ENCODE measurements at regions not wholly inside any gene's neighbourhood (a gene's known extent, or its start where the extent isn't known, plus 50 kb on each side); places are given as distances from the start of the nearest gene placed in this dataset.

DNA sequence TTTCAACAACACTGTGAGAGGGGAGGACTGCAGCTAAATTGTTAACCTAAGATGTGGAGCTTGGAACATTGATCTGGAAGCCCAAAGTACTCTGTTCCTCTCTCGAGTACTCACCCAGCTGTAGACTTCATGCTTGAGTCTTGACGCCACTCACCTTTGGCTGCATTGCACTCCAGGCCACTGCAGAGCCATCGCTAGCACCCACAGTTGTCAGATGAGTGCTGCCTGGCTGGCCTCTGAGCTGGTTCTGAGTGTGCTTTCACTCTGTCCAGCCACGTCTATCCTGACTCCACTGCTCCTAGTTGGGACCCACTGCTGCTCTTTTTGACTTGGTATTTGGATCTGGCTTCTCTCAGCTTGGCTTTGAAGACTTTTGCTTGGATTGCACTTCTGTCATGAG, 552.1 kb downstream of the DCDC2C start:
- DNase-seq (ENCODE audit: low spot score): no peak

DNA sequence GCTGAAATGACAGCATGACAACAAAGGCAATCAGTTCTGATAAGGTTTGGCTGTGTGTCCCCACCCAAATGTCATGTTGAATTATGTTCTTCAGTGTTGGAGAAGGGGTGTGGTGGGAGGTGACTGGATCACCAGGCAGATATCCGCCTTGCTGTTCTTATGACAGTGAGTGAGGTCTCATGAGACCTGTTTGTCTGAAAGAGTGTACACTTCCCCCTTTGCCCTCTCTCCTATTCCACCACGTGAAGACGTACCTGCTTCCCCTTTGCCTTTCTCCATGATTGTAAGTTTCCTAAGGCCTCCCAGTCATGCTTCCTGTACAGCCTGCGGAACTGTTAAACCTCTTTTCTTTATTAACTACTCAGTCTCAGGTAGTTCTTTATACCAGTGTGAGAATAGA, 553.0 kb downstream of the DCDC2C start:
- no peak for DNase-seq (ENCODE audit: low spot score)

DNA sequence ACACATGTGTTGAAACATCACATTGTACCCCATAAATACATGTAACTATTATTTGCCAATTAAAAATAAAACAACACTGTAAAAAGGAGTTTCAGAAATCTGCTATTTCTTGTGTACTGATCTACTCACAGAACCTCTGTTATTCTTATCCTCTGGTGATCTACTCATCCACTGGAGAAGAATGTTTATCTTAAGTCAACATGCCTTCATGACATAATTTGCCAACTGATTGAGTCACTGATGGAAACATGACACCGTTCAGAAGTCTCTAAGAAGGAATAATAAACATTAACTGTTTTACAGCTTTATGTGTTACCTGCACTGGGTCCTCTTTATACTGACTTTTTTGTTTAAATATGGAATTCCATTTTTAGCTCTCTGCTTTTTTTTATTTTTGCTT, 555.2 kb downstream of the DCDC2C start:
- DNase-seq (ENCODE audit: low spot score): no peak

DNA sequence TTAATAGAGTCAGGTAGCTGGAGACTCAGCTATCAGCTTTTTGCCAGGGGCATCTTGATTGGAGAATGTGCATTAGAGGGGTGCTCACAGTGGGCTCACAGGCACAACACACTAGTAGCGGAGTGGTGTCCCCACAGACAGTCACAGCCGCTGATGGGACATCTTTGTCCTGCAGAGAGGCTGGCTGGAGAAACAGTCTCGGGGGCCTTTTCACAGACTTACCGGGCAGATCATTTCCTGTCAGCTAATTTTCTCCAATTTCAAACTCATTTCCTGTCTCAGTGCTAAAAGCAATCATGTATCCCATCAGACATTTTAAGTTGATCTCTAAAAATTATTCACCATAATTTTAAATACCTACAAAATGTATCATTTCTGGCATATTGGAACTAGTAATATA, 562.6 kb downstream of the DCDC2C start:
- no peak for DNase-seq (ENCODE audit: low spot score)

DNA sequence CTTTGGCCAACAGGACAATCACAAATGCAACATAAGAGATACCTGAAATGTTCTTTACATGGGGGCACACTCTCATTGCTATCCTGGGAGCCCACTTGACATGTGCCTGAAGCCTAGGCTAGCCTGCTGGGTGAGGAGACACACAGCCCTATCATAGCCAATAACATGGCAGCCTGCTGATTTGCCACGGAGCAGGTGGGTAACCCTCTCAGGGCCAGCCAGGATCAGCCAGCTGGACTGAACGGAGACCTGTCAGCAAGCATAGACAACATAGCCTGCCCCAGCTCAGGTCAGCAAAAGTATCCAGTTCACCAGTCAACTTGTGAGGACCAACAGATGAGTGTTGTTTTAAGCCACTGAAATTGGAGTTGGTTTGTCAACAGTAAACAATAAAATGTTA, 566.5 kb downstream of the DCDC2C start:
- no peak for DNase-seq (ENCODE audit: low spot score)

DNA sequence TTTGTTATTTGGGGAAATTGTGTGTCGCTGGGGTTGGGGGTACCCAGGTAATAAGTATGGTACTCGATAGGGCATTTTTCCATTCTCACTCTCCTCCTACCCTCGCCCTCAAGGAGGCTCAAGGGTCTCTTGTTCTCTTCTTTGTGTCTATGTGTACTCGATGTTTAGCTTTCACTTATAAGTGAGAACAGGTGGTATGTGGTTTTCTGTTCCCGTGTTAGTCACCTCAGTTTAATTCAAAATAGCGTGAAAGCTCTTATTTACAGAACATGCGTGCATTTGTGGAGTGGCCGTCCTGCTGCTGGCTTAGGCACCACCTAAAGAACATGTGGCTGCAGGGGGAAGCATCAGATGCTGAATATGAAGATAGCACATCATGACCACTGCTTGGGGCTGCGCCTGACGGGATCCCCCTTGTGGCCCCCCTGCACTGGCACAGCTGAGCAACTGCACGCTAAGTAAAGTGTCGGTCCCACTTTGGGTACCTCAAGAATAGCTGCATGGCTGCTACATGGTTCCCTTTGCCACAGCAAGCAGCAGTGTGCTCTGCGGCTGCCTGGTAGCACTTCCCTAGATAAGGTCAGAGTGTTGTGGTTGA, 569.0 kb downstream of the DCDC2C start:
- DNase-seq (ENCODE audit: low spot score): no peak

DNA sequence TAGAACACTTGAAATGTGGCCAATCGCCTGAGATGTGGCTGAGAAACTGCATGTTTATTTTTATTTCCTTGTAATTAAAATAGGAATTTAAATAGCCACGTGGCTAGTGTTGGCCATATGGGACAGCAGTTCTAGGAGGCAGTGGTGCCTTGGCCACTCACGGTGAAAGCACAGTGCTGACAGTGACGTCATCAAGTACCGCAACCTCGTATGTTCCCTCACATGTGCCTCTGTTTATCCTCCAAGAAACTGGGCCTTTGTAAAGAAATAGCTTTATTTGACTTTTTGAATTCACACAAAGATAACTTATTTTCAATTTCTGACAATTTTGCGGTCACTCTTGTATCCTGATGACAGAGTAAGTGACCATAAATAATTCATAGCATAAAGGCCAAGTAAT, 575.0 kb downstream of the DCDC2C start:
- DNase-seq (ENCODE audit: low spot score): no peak

DNA sequence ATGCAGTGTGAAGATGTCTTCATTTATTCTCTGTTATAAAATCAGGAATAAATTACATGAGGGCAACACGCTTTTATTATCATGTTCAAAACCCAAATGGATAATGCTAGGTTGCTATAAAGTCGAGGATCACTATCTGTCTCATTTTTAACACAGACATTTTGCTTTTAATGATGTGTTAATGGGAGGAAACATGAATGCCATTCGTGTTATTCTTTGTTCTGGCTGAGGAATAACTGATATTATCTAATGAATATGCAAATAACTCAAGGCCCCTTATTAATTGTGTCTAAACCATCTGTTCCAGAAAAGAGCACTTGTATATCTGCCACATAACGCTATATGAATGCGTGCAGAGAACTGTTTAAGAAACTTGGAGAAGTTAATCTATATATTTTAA, 576.1 kb downstream of the DCDC2C start:
- no peak for DNase-seq (ENCODE audit: low spot score)

DNA sequence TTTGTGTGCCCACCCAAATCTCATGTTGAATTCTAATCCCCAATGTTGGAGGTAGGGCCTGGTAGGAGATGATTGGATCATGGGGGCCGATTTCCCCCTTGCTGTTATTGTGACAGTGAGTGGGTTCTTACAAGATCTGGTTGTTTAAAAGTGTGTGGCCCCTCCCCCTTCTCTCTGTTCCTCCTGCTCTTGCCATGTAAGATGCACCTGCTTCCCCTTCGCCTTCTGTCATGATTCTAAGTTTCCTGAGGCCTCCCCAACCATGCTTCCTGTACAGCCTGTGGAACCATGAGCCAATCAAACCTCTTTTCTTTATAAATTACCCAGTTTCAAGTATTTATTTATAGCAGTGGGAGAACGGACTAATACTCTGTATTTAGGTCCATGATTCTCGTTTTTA, 588.1 kb downstream of the DCDC2C start:
- no peak for DNase-seq (ENCODE audit: low spot score)

DNA sequence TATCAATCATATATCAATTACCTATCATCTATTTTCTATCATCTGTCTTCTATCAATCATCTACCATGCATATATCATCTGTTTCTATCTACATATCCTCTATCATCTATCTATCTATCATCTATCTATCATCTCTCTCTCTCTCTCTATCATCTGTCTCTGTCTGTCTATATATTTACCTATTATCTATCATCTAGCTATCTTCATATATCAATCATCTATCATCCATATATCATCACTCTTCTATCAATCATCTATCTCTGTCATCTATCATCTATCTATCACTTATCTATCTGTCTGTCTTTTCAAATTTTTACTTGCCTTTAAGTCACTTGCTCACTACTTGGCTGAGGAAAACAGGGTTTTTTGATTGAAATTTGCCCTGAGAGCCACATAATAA, 592.3 kb downstream of the DCDC2C start:
- no peak for DNase-seq (ENCODE audit: low spot score)

DNA sequence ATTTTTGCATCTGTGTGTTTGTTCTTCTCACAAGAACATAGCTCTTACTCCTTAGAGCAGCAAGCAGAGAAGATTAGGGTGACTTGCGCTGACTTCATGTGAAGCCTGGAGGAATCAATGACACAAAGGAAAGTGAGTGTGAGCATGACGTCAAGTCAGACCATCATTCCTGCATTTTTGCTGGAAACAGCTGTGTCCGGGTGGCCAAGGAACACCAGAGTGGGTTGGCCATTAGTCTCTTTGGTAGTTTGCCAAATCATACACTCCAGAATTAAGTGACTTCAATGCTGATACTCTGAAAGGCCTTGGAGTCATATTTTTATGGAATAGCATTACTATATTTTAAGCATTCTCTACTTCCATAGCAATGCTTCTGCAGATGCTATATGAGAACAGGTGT, 597.2 kb downstream of the DCDC2C start:
- DNase-seq (ENCODE audit: low spot score): no peak

DNA sequence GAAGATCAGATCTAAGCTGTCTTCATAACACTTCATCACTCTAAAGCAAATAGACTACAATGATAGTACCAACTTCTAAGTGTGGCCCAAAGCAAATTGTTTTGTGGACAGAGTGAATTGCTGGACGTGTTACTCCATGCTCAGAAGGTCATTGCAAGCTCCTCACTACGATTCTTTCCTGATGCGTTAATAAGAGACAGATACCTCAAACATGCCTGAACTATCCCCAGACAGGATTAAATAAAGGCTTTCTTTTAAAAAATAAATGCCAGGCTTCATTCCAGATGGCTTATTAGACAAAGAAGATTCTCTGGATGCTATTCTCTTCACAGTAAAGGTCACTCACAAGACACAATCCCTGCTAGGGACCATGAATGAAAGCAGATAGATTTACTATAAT, 621.2 kb downstream of the DCDC2C start:
- DNase-seq (ENCODE audit: low spot score): no peak

DNA sequence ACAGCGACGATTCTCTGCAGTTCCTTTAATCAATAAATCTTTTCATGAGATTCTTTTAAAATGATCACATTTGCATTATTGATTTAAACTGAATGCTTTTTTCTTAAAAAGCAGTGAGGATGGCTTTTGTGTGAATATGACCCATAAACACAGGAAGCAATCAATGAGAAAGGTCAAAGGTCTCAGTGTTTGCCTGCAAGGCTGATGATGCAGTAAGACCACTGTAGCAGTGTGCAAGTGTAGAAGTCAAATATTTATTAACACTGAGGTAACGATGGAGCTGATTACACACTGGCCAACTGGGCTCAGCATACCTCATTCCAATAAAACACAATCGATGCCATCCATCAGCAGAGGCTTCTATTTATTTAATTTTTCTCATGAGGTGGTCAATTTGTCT, 633.5 kb downstream of the DCDC2C start:
- DNase-seq (ENCODE audit: low spot score): no peak

DNA sequence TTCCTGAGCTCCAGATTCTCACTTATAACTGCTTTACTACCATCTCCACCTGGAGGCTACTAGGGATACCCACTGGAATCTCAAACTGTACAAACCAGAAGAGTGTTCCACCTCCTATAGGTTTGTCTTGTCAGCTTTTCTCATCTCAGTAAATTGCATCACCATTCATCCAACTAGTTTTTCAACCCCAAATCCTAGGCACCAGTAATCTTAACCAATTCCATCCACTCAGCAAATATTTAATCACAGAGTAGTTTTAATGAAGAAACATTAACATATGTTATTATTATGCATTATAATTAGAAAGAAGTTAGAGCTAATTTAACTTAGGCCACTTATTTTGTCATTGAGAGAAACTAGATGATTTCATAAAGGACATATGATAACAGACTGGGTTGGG, 635.0 kb downstream of the DCDC2C start:
- DNase-seq (ENCODE audit: low spot score): no peak

DNA sequence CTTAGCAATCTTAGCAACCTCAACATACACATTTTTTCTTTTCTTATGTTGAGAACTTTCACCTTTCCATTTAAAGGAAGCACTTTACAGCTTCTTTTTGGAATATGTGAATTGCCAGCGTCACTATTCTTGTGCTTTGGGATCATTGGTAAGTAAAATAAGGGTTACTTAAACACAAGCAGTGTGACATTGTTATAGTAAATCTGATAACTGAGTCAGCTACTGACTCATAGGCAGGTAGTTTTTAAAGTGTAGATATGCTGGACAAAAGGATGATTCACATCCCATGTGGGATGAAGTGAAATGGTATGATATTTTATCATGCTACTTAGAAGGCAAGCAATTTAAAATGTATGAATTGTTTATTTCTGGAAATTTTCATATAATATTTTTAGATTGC, 637.2 kb downstream of the DCDC2C start:
- DNase-seq (ENCODE audit: low spot score): no peak

DNA sequence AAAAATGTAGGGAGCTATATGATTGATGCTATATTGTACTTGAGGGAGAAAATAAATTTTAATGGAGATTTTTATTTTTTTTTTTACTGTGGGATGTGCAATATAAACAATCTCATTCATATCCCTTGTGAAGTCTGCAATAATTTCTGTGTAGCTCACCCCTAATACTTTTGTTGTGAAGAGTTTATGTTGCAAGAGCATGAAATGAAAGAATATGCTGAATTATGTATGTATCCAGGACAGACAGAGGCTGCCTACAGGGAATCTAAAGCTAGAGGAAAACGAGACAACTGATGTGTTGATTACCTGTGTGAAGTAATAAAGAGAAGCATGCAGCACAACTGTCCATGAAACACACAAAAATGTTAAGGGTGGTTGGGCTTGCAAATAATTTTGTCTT, 643.3 kb downstream of the DCDC2C start:
- DNase-seq (ENCODE audit: low spot score): no peak

DNA sequence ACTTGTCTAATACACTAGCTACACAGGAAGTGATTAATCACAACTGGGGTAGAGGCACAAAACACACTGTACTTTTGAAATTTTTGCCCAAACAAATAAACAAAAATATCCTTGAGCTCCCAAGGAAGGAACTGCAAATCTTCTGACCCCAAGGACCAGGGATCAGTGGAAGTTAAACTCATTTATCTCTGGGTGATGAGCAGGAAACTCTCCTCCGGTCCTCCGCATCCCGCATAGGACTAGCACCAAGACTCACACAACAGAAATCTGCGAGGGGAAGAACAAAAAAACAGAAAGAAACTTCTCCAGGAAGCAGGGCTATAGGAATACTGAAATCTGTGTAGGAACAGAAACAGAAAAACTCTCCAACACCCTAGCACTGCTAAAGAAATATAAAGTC, 650.3 kb downstream of the DCDC2C start:
- no peak for DNase-seq (ENCODE audit: low spot score)

DNA sequence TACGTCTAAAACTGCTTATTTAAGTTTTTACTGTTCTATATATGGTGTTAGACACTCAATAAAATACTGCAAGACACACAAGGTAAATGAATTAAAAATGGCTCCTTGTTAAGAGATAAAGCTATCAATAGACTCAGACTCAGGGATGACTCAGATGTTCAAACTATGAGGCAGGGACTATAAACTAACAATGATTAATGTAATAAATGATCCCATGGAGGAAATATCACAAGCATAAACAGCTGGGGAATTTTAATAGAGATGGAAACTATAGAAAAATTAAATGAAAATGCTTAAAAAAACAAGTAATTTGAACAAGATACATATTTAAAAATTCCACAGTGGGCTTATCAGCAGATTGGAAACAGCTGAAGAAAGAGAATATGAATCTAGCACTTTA, 650.8 kb downstream of the DCDC2C start:
- DNase-seq (ENCODE audit: low spot score): no peak

DNA sequence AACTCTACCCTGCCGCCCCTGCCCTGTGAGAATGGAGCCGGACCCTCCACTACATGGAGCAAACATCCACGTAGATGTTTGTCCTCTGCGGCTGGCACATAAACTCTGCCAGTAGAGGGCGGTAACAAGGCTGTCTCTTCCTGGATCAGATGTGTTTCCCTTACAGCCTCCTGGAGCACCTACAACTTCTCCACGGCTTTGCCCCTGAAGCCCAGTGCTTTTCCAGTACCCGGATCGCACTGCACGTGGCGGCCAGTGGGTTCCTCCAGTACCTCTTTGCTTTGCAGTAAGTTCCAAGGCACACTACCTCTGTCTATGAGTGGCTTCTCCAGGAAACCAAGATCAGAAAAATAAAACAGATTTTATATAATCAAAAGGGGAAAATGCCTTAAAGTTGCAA, 651.3 kb downstream of the DCDC2C start:
- DNase-seq (ENCODE audit: low spot score): no peak

DNA sequence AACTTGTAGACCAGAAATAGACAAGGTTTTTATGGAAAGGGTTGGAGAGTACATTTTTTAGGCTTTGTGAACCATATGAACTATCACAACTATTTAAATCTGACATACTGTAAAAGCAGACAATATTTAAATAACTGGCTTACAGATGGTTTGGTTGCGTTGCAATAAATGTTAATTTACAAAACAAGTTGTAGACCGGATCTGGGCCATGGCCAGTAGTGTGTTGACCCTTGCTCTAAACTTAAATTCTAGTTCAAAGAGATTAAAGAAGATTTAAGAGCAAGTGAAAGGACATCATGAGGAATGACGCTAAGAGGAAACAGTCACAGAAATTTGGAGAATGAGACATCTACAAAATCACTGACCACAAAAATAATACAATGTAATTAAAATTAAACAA, 652.7 kb downstream of the DCDC2C start:
- no peak for DNase-seq (ENCODE audit: low spot score)

DNA sequence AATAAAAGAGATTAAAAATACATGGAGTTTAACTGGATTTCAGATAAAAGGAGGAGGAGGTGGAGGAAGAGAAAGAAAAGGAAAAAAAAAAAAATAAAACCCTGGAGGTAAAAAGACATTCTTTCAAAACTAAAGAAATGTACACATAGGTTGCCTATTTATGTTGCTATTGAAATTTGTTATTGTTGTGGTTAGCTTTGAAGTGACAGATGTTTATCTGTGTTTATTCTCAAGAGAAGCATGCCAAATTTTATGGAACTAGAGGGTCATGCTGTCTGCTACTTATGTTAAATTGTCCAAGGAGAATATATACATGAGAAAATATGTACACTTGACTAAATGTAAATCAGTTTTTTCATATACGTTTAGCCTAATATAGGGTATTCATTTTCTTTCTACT, 653.2 kb downstream of the DCDC2C start:
- no peak for DNase-seq (ENCODE audit: low spot score)

DNA sequence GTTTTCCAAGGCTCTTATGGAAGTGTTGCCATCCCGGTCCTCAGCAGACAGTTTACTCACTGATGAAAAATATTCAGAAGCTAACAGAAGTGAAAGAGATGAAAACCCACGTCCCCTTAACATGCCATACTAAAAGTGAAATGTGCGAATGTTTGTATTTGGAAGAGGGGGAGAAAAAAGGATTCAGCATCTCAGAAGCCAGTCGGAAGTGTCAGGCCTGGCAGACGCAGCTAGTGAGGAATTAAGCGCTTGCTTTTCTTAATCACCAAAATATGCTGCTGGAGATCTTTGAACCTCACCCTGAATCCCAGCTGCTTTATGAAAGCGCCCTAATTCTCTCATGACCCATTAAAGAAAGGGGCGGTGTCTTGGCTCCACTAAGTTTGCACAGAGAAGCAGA, 653.7 kb downstream of the DCDC2C start:
- no peak for DNase-seq (ENCODE audit: low spot score)

DNA sequence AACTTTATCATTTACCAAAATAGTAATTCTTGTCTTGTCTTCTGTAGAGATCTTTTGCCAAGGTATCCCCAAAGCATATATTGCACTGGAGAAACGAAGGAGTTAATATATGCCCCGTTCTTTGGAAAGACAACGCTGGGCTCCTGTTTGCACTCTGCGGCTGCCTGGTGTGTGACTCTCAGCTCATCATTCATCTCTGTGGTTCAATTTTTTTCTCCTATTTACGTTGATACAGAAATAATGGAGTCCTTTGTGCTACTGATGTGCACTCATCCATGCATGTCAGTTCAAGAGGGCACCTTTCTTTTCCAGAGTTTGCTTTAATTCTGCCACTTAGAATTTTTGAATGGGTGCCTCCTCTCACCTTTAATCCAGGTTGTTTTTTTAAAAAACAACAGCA, 655.5 kb downstream of the DCDC2C start:
- DNase-seq (ENCODE audit: low spot score): no peak

DNA sequence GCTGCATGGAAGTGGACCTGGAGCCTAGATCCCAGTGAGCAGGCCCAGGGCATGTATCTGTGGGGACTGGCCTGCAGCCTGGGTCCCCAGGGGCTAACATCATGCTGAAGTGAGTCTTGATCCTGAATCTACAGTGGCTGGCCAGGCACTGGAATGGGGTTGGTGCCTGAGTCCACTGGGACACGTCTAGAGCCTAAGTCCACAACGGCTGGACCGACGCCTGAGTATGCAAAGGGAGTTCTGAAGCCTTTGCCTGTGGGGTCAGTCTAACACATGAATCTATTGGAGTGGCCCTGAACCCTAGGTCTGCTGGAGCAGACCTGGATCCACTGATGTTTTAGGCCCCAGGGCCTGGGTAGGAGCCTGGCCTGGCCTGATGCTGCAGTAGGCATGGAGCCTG, 665.5 kb downstream of the DCDC2C start:
- no peak for DNase-seq (ENCODE audit: low spot score)

DNA sequence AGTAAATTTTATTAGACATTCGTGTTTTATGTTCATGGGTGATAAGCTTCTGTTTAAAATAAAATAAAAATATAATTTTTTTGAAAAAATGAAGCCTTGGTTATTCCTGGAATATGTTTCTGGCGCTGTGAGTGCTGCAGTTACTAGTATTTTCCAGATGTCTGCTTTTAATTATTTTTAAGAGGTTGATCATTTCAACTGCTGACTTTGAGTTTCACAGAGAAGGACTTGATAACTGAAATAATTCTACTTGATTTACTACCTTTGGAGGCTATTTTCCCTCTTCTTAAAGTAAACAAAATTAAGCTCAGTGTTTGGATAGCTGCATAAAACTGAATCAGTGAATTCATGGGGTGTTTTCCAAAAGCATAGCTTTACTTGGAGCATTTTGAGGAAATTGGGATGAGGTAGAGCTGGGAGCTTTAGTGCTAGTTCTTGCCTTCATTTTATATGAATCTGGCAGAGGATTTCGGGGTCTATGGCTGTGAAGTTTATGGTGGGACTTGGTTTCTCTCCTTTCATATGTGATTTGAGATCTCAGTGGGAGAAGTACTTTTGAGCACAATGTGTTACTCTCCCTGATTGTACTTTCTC, 666.5 kb downstream of the DCDC2C start:
- no peak for DNase-seq (ENCODE audit: low spot score)

All from globus pallidus (tissue), 1 donor.